Astrocyte of the cerebellum (primary cell): ENCODE measurements at regions not wholly inside any gene's neighbourhood (a gene's known extent, or its start where the extent isn't known, plus 50 kb on each side); places are given as distances from the start of the nearest gene placed in this dataset.

ENCODE experiments used
- DNase-seq: peaks from one replicate; pipeline ENCODE4 v3.0.0-alpha.2; 2011; ENCODE audit warnings: low read depth
- H3K4me3 ChIP-seq: 2 replicates; pipeline ENCODE4 v1.5.1; 2011; ENCODE audit warnings: mild to moderate bottlenecking, low read depth, low read length, moderate library complexity
- CTCF ChIP-seq: IDR thresholded peaks from 2 replicates; pipeline ENCODE4 v1.5.1; 2012; ENCODE audit warnings: low read length, low read depth, moderate library complexity, mild to moderate bottlenecking; ENCODE audit errors: missing control alignments
- in situ Hi-C: cut with HindIII; loops from 2 replicates; pipeline ENCODE4 v1.10.0; 2017; ENCODE audit warnings: low sequenced_read_pairs

- no peak for DNase-seq
- H3K4me3 ChIP-seq = no peak overlapping the region
- TF ChIP-seq CTCF = no peak
- in situ Hi-C loops = no loop called here
Observed at GRCh38 chr10:1855911-1856310, 118.6 kb upstream of the ADARB2 start.

- in situ Hi-C loops = no loop called here
- no peak for DNase-seq
- no peak for TF ChIP-seq CTCF
Observed at GRCh38 chr10:1854271-1854670, 116.9 kb upstream of the ADARB2 start.

GRCh38 chr10:1853801-1854200, 116.5 kb upstream of the ADARB2 start:
- in situ Hi-C loops = no loop called here
- no peak for TF ChIP-seq CTCF
- no peak for DNase-seq
- H3K4me3 ChIP-seq = no peak overlapping the region

More at GRCh38 chr10:1854271-1854670, 116.9 kb upstream of the ADARB2 start:
- H3K4me3 ChIP-seq = no peak overlapping the region

GRCh38 chr10:1852841-1853240, 115.5 kb upstream of the ADARB2 start:
- DNase-seq = no peak
- in situ Hi-C loops = no loop called here
- no peak overlapping the region for H3K4me3 ChIP-seq
- TF ChIP-seq CTCF = no peak

- H3K4me3 ChIP-seq = no peak overlapping the region
- in situ Hi-C loops = no loop called here
- DNase-seq = no peak
- TF ChIP-seq CTCF = no peak
Observed at GRCh38 chr10:1851762-1852161, 114.4 kb upstream of the ADARB2 start.

GRCh38 chr10:1850971-1851527, 113.7 kb upstream of the ADARB2 start:
- in situ Hi-C loops = no loop called here
- no peak for DNase-seq
- TF ChIP-seq CTCF = no peak
- no peak overlapping the region for H3K4me3 ChIP-seq
